GM21390 (cell line): ENCODE measurements at regions not wholly inside any gene's neighbourhood (a gene's known extent, or its start where the extent isn't known, plus 50 kb on each side); places are given as distances from the start of the nearest gene placed in this dataset.

Source experiments
- ATAC-seq: cut with Tn5 transposase; IDR thresholded peaks from one replicate; pipeline ENCODE4 v1.9.1; 2021; ENCODE audit not compliant: unreplicated experiment

- ATAC-seq = no peak
These were observed 560.5 kb downstream of the BCKDHB start for GRCh38 chr6:80667006-80667405.

GRCh38 chr6:80658926-80659325 is 552.5 kb downstream of the BCKDHB start:
- no peak for ATAC-seq

- ATAC-seq = no peak
These were observed 540.7 kb downstream of the BCKDHB start for GRCh38 chr6:80647156-80647555.

- ATAC-seq = no peak
These were observed 537.4 kb downstream of the BCKDHB start for GRCh38 chr6:80643881-80644280.

GRCh38 chr6:80642452-80642851 is 536.0 kb downstream of the BCKDHB start:
- no peak for ATAC-seq

- no peak for ATAC-seq
These were observed 535.1 kb downstream of the BCKDHB start for GRCh38 chr6:80641591-80641990.

GRCh38 chr6:80640176-80640575 is 533.7 kb downstream of the BCKDHB start:
- ATAC-seq = no peak

- ATAC-seq = no peak
These were observed 532.7 kb downstream of the BCKDHB start for GRCh38 chr6:80639181-80639629.

- peak; percentile 92 for ATAC-seq
These were observed 532.0 kb downstream of the BCKDHB start for GRCh38 chr6:80638213-80639055.

- no peak for ATAC-seq
These were observed 530.8 kb downstream of the BCKDHB start for GRCh38 chr6:80637312-80637711.

GRCh38 chr6:80636689-80637088 is 530.2 kb downstream of the BCKDHB start:
- ATAC-seq = no peak

GRCh38 chr6:80633412-80633811 is 526.9 kb downstream of the BCKDHB start:
- ATAC-seq = no peak

GRCh38 chr6:80625405-80625804 is 518.9 kb downstream of the BCKDHB start:
- ATAC-seq = no peak

- no peak for ATAC-seq
These were observed 516.8 kb downstream of the BCKDHB start for GRCh38 chr6:80623066-80623815.

- no peak for ATAC-seq
These were observed 516.2 kb downstream of the BCKDHB start for GRCh38 chr6:80622641-80623040.

GRCh38 chr6:80618953-80619352 is 512.5 kb downstream of the BCKDHB start:
- ATAC-seq = no peak

GRCh38 chr6:80610846-80611245 is 504.4 kb downstream of the BCKDHB start:
- no peak for ATAC-seq

GRCh38 chr6:80608881-80609280 is 502.4 kb downstream of the BCKDHB start:
- ATAC-seq = no peak

GRCh38 chr6:80607811-80608391 is 501.4 kb downstream of the BCKDHB start:
- ATAC-seq = no peak

- ATAC-seq = peak; percentile 64
These were observed 498.9 kb downstream of the BCKDHB start for GRCh38 chr6:80605165-80605989.

GRCh38 chr6:80603679-80604078 is 497.2 kb downstream of the BCKDHB start:
- no peak for ATAC-seq
